ENCODE measurements at regions not wholly inside any gene's neighbourhood (a gene's known extent, or its start where the extent isn't known, plus 50 kb on each side); places are given as distances from the start of the nearest gene placed in this dataset.

GRCh38 chr10:125513429-125514182 lies 169.4 kb downstream of the TEX36 start:
- TF ChIP-seq CTCF (IDR thresholded peaks at IDR 0.05 in 8 of 11, conservative IDR thresholded peaks at IDR 0.05 in 3 of 11): no peak
- TF ChIP-seq POLR2A (IDR thresholded peaks at IDR 0.05): no peak
